Brain microvascular endothelial cell (primary cell): ENCODE measurements at regions not wholly inside any gene's neighbourhood (a gene's known extent, or its start where the extent isn't known, plus 50 kb on each side); places are given as distances from the start of the nearest gene placed in this dataset.

Experiments used
- DNase-seq: peaks from one replicate; pipeline ENCODE4 v3.0.0-alpha.2; 2020
- H3K27ac ChIP-seq: fragments of 250-450 bp; sonication (Bioruptor Pico); 2 replicates; pipeline ENCODE4 v1.5.1; 2020; ENCODE audit warnings: mild to moderate bottlenecking, moderate library complexity
- H3K27me3 ChIP-seq: fragments of 250-450 bp; sonication (Bioruptor Pico); replicated peaks from 2 replicates; pipeline ENCODE4 v1.5.1; 2020; ENCODE audit warnings: mild to moderate bottlenecking
- H3K36me3 ChIP-seq: fragments of 250-450 bp; sonication (Bioruptor Pico); replicated peaks from 2 replicates; pipeline ENCODE4 v1.5.1; 2020; ENCODE audit warnings: mild to moderate bottlenecking
- H3K4me3 ChIP-seq: 2 replicates; pipeline ENCODE4 v1.5.1; 2011; ENCODE audit warnings: low read depth, mild to moderate bottlenecking, control low read depth, low read length, moderate library complexity
- in situ Hi-C: cut with HindIII; loops from 2 replicates; pipeline ENCODE4 v1.10.0; 2017; ENCODE audit warnings: low sequenced_read_pairs, low pct_ligation_motif_present
- TF ChIP-seq, protein P1 (sequence below): IDR thresholded peaks from 2 replicates; pipeline ENCODE4 v1.5.1; 2011; ENCODE audit warnings: low read depth, mild to moderate bottlenecking, moderate library complexity, low read length, control low read depth, inconsistent platforms; ENCODE audit errors: missing control alignments

GRCh38 chr5:167352801-167353200 lies 938.6 kb upstream of the WWC1 start:
- H3K27ac ChIP-seq, result no peak overlapping the region
- H3K36me3 ChIP-seq, result no peaks in the 10 kb centered on the region
- TF ChIP-seq, protein P1, sequence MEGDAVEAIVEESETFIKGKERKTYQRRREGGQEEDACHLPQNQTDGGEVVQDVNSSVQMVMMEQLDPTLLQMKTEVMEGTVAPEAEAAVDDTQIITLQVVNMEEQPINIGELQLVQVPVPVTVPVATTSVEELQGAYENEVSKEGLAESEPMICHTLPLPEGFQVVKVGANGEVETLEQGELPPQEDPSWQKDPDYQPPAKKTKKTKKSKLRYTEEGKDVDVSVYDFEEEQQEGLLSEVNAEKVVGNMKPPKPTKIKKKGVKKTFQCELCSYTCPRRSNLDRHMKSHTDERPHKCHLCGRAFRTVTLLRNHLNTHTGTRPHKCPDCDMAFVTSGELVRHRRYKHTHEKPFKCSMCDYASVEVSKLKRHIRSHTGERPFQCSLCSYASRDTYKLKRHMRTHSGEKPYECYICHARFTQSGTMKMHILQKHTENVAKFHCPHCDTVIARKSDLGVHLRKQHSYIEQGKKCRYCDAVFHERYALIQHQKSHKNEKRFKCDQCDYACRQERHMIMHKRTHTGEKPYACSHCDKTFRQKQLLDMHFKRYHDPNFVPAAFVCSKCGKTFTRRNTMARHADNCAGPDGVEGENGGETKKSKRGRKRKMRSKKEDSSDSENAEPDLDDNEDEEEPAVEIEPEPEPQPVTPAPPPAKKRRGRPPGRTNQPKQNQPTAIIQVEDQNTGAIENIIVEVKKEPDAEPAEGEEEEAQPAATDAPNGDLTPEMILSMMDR, result no peak
- no peak for DNase-seq
- in situ Hi-C loops, result no loop called here
- no peak overlapping the region for H3K4me3 ChIP-seq
- H3K27me3 ChIP-seq, result no peaks in the 10 kb centered on the region

GRCh38 chr5:167355346-167355745 lies 936.1 kb upstream of the WWC1 start:
- H3K27ac ChIP-seq, result no peak overlapping the region
- H3K36me3 ChIP-seq, result no peaks in the 10 kb centered on the region
- H3K27me3 ChIP-seq, result no peaks in the 10 kb centered on the region
- no peak overlapping the region for H3K4me3 ChIP-seq
- in situ Hi-C loops, result no loop called here
- DNase-seq, result no peak
- TF ChIP-seq, protein P1, result no peak

DNA sequence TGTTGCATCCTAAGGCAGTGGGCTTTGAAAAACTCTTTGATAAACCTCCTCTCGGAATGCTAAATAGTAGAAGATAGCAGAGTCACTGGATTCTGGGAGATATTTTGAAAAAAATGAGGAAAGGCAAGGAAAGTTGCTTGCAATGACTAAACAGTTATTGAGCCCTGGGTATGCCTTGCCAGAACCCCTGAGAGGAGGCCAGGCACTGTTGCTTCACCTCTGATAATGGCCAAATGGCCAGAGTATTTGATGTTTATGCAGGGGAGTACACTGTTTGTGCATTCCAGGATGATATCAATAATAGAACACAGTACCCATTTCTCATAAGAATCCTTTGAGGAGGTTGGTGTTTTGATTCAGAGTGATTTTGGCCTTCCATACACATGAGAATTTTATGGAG lies 935.1 kb upstream of the WWC1 start:
- TF ChIP-seq, protein P1, result no peak
- Histone ChIP-seq H3K4me3 (no peak overlapping the region), H3K27me3 (no peaks in the 10 kb centered on the region), H3K27ac (no peak overlapping the region), H3K36me3 (no peaks in the 10 kb centered on the region)
- no peak for DNase-seq
- in situ Hi-C loops, result no loop called here

- TF ChIP-seq, protein P1, result no peak
- Histone ChIP-seq H3K27me3 (no peaks in the 10 kb centered on the region), H3K27ac (no peak overlapping the region), H3K4me3 (no peak overlapping the region), H3K36me3 (no peaks in the 10 kb centered on the region)
- DNase-seq, result no peak
- in situ Hi-C loops, result no loop called here
Measured at GRCh38 chr5:167358868-167359492, 932.5 kb upstream of the WWC1 start.

- DNase-seq, result no peak
- in situ Hi-C loops, result no loop called here
Measured at GRCh38 chr5:167361795-167362194, 929.6 kb upstream of the WWC1 start.

More at GRCh38 chr5:167361795-167362194, 929.6 kb upstream of the WWC1 start:
- Histone ChIP-seq H3K36me3 (no peaks in the 10 kb centered on the region), H3K27ac (no peak overlapping the region), H3K4me3 (no peak overlapping the region), H3K27me3 (no peaks in the 10 kb centered on the region)
- TF ChIP-seq, protein P1, result no peak
